ENCODE measurements at regions not wholly inside any gene's neighbourhood (a gene's known extent, or its start where the extent isn't known, plus 50 kb on each side); places are given as distances from the start of the nearest gene placed in this dataset.

DNA sequence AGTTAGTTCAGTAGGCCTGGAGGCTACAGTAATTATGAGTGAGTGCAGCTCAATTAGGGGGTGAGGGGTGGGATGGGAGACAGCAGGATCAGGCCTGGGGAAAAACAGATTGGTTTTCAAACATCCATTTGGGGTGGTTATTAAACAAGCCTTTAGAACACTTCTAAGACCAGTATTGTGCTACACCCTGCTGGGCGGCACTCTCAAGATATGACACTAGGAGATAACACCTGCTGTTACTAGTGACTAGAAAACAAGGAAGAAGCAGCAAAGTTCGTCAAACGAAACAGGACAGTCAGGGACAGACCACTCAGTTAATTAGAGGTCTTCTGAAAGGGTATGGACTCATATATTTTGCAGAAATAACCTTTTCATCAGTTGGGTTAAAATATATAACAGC lies 353.6 kb downstream of the PTEN start:
- TF ChIP-seq, protein P1, sequence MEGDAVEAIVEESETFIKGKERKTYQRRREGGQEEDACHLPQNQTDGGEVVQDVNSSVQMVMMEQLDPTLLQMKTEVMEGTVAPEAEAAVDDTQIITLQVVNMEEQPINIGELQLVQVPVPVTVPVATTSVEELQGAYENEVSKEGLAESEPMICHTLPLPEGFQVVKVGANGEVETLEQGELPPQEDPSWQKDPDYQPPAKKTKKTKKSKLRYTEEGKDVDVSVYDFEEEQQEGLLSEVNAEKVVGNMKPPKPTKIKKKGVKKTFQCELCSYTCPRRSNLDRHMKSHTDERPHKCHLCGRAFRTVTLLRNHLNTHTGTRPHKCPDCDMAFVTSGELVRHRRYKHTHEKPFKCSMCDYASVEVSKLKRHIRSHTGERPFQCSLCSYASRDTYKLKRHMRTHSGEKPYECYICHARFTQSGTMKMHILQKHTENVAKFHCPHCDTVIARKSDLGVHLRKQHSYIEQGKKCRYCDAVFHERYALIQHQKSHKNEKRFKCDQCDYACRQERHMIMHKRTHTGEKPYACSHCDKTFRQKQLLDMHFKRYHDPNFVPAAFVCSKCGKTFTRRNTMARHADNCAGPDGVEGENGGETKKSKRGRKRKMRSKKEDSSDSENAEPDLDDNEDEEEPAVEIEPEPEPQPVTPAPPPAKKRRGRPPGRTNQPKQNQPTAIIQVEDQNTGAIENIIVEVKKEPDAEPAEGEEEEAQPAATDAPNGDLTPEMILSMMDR (IDR thresholded peaks at IDR 0.05), result no peak
- TF ChIP-seq, protein P2, sequence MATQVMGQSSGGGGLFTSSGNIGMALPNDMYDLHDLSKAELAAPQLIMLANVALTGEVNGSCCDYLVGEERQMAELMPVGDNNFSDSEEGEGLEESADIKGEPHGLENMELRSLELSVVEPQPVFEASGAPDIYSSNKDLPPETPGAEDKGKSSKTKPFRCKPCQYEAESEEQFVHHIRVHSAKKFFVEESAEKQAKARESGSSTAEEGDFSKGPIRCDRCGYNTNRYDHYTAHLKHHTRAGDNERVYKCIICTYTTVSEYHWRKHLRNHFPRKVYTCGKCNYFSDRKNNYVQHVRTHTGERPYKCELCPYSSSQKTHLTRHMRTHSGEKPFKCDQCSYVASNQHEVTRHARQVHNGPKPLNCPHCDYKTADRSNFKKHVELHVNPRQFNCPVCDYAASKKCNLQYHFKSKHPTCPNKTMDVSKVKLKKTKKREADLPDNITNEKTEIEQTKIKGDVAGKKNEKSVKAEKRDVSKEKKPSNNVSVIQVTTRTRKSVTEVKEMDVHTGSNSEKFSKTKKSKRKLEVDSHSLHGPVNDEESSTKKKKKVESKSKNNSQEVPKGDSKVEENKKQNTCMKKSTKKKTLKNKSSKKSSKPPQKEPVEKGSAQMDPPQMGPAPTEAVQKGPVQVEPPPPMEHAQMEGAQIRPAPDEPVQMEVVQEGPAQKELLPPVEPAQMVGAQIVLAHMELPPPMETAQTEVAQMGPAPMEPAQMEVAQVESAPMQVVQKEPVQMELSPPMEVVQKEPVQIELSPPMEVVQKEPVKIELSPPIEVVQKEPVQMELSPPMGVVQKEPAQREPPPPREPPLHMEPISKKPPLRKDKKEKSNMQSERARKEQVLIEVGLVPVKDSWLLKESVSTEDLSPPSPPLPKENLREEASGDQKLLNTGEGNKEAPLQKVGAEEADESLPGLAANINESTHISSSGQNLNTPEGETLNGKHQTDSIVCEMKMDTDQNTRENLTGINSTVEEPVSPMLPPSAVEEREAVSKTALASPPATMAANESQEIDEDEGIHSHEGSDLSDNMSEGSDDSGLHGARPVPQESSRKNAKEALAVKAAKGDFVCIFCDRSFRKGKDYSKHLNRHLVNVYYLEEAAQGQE (IDR thresholded peaks at IDR 0.05; ENCODE audit: insufficient read depth in 1 of 2, low read depth in 2 of 2, low read length in 1 of 2), result no peak
- TF ChIP-seq POLR2AphosphoS5 (IDR thresholded peaks at IDR 0.05; ENCODE audit: low read depth, low read length) (no peak), SIN3A (IDR thresholded peaks at IDR 0.05; ENCODE audit: borderline replicate concordance, insufficient read depth, low read depth, low read length) (no peak), TCF7L2 (IDR thresholded peaks at IDR 0.05; ENCODE audit: low read depth, low read length) (no peak)

All from Panc1 (cell line).